Thoracic aorta (tissue), 2 donors: ENCODE measurements at regions not wholly inside any gene's neighbourhood (a gene's known extent, or its start where the extent isn't known, plus 50 kb on each side); places are given as distances from the start of the nearest gene placed in this dataset.

Experiments
- ATAC-seq: fragments of 150-250 bp; one replicate; pipeline ENCODE4 v1.8.0; 2017; ENCODE audit warnings: low read depth; ENCODE audit not compliant: insufficient number of reproducible peaks, low FRiP score
- DNase-seq: peaks from one replicate; pipeline ENCODE4 v3.0.0-alpha.2; 2020; ENCODE audit warnings: low spot score
- H3K27ac ChIP-seq, 2 donors: fragments of 200-600 bp; sonication (generic); 1 replicate in 1 of 2; 2 replicates in 1 of 2; pipeline ENCODE4 v1.5.1; 2016; ENCODE audit warnings: mild to moderate bottlenecking in 2 of 2, moderate library complexity in 2 of 2
- H3K27me3 ChIP-seq: fragments of 200-600 bp; sonication (generic); replicated peaks from 2 replicates; pipeline ENCODE4 v1.6.0; 2016; ENCODE audit warnings: mild to moderate bottlenecking; ENCODE audit not compliant: insufficient read depth
- H3K36me3 ChIP-seq: fragments of 200-600 bp; sonication (generic); one replicate; pipeline ENCODE4 v1.5.1; 2016
- H3K4me1 ChIP-seq, 2 donors: fragments of 200-600 bp; sonication (generic); 1 replicate in 1 of 2; 2 replicates in 1 of 2; pipeline versions ENCODE4 v1.5.1 to v1.6.0; 2016; ENCODE audit warnings: low read depth in 2 of 2, mild to moderate bottlenecking in 1 of 2; ENCODE audit not compliant: control insufficient read depth in 1 of 2
- H3K4me3 ChIP-seq: fragments of 200-600 bp; sonication (generic); 2 replicates; pipeline ENCODE4 v1.5.1; 2016; ENCODE audit warnings: mild to moderate bottlenecking
- H3K9me3 ChIP-seq: fragments of 200-600 bp; sonication (generic); 2 replicates; pipeline ENCODE4 v1.5.1; 2016
- CTCF ChIP-seq: fragments of 200-600 bp; sonication (generic); IDR thresholded peaks from one replicate; pipeline ENCODE4 v1.5.1; 2019; ENCODE audit warnings: antibody characterized with exemption

GRCh38 chr1:172812118-172812517 lies 153.2 kb downstream of the FASLG start:
- Histone ChIP-seq H3K9me3 (no peaks in the 10 kb centered on the region), H3K36me3 (no peaks in the 10 kb centered on the region), H3K4me3 (no peak overlapping the region), H3K4me1 (no peaks in the 10 kb centered on the region), H3K27me3 (no peaks in the 10 kb centered on the region), H3K27ac (no peak overlapping the region)
- ATAC-seq (no peak), DNase-seq (no peak)
- no peak for TF ChIP-seq CTCF

- no peaks in the 10 kb centered on the region for H3K27me3 ChIP-seq
- H3K4me1 ChIP-seq, result peaks cover 0 to 3% of the 10 kb centered on the region in 2 donors
- no peaks in the 10 kb centered on the region for H3K36me3 ChIP-seq
Observed at GRCh38 chr1:172813330-172813729, 154.4 kb downstream of the FASLG start.

GRCh38 chr1:172814428-172814827 lies 155.5 kb downstream of the FASLG start:
- Histone ChIP-seq H3K36me3 (no peaks in the 10 kb centered on the region), H3K27me3 (no peaks in the 10 kb centered on the region), H3K4me3 (no peak overlapping the region), H3K9me3 (no peaks in the 10 kb centered on the region), H3K27ac (no peak overlapping the region), H3K4me1 (peaks cover 0 to 12% of the 10 kb centered on the region in 2 donors)
- no peak for ATAC-seq
- no peak for TF ChIP-seq CTCF
- DNase-seq, result no peak

More at GRCh38 chr1:172813330-172813729, 154.4 kb downstream of the FASLG start:
- ATAC-seq, result no peak
- Histone ChIP-seq H3K9me3 (no peaks in the 10 kb centered on the region), H3K4me3 (no peak overlapping the region), H3K27ac (no peak overlapping the region)
- TF ChIP-seq CTCF, result no peak
- no peak for DNase-seq

- peaks cover 0 to 12% of the 10 kb centered on the region in 2 donors for H3K4me1 ChIP-seq
- H3K27me3 ChIP-seq, result no peaks in the 10 kb centered on the region
- DNase-seq, result no peak
- no peak overlapping the region for H3K27ac ChIP-seq
- TF ChIP-seq CTCF, result no peak
- no peaks in the 10 kb centered on the region for H3K36me3 ChIP-seq
- no peaks in the 10 kb centered on the region for H3K9me3 ChIP-seq
- ATAC-seq, result no peak
- no peak overlapping the region for H3K4me3 ChIP-seq
Observed at GRCh38 chr1:172815740-172816139, 156.8 kb downstream of the FASLG start.

GRCh38 chr1:172818841-172819527 lies 160.1 kb downstream of the FASLG start:
- Histone ChIP-seq H3K27ac (no peak overlapping the region), H3K4me1 (peaks cover 0 to 12% of the 10 kb centered on the region in 2 donors), H3K27me3 (no peaks in the 10 kb centered on the region), H3K36me3 (no peaks in the 10 kb centered on the region), H3K4me3 (no peak overlapping the region), H3K9me3 (no peaks in the 10 kb centered on the region)
- ATAC-seq (no peak), DNase-seq (no peak)
- no peak for TF ChIP-seq CTCF
